ENCODE measurements at regions not wholly inside any gene's neighbourhood (a gene's known extent, or its start where the extent isn't known, plus 50 kb on each side); places are given as distances from the start of the nearest gene placed in this dataset.

DNA sequence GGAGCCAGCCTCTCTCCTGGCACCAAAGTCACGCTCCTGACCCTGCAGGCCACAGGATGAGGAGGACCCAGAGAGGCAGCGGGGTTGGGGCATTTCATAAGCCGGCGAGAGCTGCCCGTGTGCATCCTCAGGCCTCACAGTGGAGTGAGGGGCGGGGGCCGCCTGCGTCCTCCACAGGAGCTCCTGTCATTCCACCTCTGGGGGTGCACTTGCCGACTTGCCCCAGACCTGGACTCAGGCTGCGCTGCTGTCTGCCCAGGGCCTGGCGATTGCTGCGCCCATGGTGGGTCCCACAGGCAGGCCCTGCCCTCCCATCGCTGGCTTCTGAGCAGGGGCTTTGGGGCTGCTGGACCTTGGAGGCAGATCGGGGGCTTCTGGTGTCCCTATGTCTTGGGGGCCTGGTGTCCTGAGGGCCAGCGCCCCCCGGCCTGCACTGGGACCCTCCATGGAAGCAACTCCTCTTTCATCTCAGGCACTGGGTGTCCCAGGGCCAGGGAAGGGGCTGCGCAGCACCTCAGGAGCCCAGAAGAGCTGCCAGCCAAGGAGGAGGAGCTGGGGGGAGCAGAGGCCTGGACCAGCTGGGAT, 184.0 kb downstream of the GOLGA6L6 start:
- Histone ChIP-seq H3K79me2 (ENCODE audit: insufficient read depth) (no peaks in the 10 kb centered on the region), H3K36me3 (replicated peaks in 1 of 2; ENCODE audit: control insufficient read depth in 1 of 2, insufficient read depth in 2 of 2, low read length in 1 of 2) (no peaks in the 10 kb centered on the region), H3K27me3 (ENCODE audit: insufficient read depth) (peaks cover 22% of the 10 kb centered on the region; the same call in 1 of the 2 replicates), H2AFZ (ENCODE audit: low read depth) (no peak overlapping the region), H3K9ac (no peak overlapping the region), H3K4me1 (ENCODE audit: control insufficient read depth in 1 of 2, insufficient read depth in 2 of 2, low read depth in 1 of 2, low read length in 1 of 2) (peaks cover 0 to 7% of the 10 kb centered on the region in 2 experiments; a peak in 1 of 4 replicates), H3K4me2 (no peak overlapping the region), H3K9me2 (no peaks in the 10 kb centered on the region), H3F3A (replicated peaks; ENCODE audit: insufficient read depth) (no peaks in the 10 kb centered on the region), H3K27ac (ENCODE audit: low read depth in 2 of 2, low read length in 1 of 2) (no peak overlapping the region), H3K4me3 (ENCODE audit: low read depth in 2 of 2, low read length in 1 of 2) (no peak overlapping the region), H3K9me3 (no peaks in the 10 kb centered on the region), H4K20me1 (ENCODE audit: insufficient read depth) (no peaks in the 10 kb centered on the region)
- WGBS (ENCODE audit: low lambda C conversion rate): 58% methylated on average over 17 of the region's 17 CpGs
- TF ChIP-seq SIN3A (IDR thresholded peaks at IDR 0.05; ENCODE audit: borderline replicate concordance, low read depth, low read length): no peak
- TF ChIP-seq NRF1 (IDR thresholded peaks at IDR 0.05; ENCODE audit: low read depth, low read length): no peak
- TF ChIP-seq GABPA (IDR thresholded peaks at IDR 0.05; ENCODE audit: low read depth): no peak
- TF ChIP-seq, protein P1, sequence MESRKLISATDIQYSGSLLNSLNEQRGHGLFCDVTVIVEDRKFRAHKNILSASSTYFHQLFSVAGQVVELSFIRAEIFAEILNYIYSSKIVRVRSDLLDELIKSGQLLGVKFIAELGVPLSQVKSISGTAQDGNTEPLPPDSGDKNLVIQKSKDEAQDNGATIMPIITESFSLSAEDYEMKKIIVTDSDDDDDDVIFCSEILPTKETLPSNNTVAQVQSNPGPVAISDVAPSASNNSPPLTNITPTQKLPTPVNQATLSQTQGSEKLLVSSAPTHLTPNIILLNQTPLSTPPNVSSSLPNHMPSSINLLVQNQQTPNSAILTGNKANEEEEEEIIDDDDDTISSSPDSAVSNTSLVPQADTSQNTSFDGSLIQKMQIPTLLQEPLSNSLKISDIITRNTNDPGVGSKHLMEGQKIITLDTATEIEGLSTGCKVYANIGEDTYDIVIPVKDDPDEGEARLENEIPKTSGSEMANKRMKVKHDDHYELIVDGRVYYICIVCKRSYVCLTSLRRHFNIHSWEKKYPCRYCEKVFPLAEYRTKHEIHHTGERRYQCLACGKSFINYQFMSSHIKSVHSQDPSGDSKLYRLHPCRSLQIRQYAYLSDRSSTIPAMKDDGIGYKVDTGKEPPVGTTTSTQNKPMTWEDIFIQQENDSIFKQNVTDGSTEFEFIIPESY (IDR thresholded peaks at IDR 0.05; ENCODE audit: borderline replicate concordance, low read depth): no peak
- TF ChIP-seq RCOR1 (IDR thresholded peaks at IDR 0.05; ENCODE audit: low read length): no peak
- TF ChIP-seq ELF1 (IDR thresholded peaks at IDR 0.05): no peak
- TF ChIP-seq, protein P2, sequence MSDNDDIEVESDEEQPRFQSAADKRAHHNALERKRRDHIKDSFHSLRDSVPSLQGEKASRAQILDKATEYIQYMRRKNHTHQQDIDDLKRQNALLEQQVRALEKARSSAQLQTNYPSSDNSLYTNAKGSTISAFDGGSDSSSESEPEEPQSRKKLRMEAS (IDR thresholded peaks at IDR 0.05; ENCODE audit: low read depth): no peak
- TF ChIP-seq GATA2 (CRISPR knock-in tag; IDR thresholded peaks at IDR 0.05): no peak
- TF ChIP-seq MXI1 (IDR thresholded peaks at IDR 0.05; ENCODE audit: low read depth, low read length): no peak
- no peak for TF ChIP-seq TEAD4 (IDR thresholded peaks at IDR 0.05; ENCODE audit: borderline replicate concordance, insufficient read depth)
- TF ChIP-seq CHD2 (IDR thresholded peaks at IDR 0.05; ENCODE audit: low read length, partially characterized antibody): no peak
- no peak for TF ChIP-seq JUND (IDR thresholded peaks at IDR 0.05)
- TF ChIP-seq, protein P3, sequence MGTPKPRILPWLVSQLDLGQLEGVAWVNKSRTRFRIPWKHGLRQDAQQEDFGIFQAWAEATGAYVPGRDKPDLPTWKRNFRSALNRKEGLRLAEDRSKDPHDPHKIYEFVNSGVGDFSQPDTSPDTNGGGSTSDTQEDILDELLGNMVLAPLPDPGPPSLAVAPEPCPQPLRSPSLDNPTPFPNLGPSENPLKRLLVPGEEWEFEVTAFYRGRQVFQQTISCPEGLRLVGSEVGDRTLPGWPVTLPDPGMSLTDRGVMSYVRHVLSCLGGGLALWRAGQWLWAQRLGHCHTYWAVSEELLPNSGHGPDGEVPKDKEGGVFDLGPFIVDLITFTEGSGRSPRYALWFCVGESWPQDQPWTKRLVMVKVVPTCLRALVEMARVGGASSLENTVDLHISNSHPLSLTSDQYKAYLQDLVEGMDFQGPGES (IDR thresholded peaks at IDR 0.05; ENCODE audit: low read depth, low read length): no peak
- no peak for TF ChIP-seq EP300 (IDR thresholded peaks at IDR 0.05; ENCODE audit: borderline replicate concordance in 1 of 2, low read depth in 1 of 2, low read length in 1 of 2)
- TF ChIP-seq, protein P4, sequence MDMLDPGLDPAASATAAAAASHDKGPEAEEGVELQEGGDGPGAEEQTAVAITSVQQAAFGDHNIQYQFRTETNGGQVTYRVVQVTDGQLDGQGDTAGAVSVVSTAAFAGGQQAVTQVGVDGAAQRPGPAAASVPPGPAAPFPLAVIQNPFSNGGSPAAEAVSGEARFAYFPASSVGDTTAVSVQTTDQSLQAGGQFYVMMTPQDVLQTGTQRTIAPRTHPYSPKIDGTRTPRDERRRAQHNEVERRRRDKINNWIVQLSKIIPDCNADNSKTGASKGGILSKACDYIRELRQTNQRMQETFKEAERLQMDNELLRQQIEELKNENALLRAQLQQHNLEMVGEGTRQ (IDR thresholded peaks at IDR 0.05; ENCODE audit: borderline replicate concordance, low read depth, low read length): no peak
- TF ChIP-seq FOSL2 (IDR thresholded peaks at IDR 0.05; ENCODE audit: borderline replicate concordance, low read depth): no peak
- TF ChIP-seq RXRA (IDR thresholded peaks at IDR 0.05; ENCODE audit: borderline replicate concordance, low read depth): no peak
- TF ChIP-seq, protein P5, sequence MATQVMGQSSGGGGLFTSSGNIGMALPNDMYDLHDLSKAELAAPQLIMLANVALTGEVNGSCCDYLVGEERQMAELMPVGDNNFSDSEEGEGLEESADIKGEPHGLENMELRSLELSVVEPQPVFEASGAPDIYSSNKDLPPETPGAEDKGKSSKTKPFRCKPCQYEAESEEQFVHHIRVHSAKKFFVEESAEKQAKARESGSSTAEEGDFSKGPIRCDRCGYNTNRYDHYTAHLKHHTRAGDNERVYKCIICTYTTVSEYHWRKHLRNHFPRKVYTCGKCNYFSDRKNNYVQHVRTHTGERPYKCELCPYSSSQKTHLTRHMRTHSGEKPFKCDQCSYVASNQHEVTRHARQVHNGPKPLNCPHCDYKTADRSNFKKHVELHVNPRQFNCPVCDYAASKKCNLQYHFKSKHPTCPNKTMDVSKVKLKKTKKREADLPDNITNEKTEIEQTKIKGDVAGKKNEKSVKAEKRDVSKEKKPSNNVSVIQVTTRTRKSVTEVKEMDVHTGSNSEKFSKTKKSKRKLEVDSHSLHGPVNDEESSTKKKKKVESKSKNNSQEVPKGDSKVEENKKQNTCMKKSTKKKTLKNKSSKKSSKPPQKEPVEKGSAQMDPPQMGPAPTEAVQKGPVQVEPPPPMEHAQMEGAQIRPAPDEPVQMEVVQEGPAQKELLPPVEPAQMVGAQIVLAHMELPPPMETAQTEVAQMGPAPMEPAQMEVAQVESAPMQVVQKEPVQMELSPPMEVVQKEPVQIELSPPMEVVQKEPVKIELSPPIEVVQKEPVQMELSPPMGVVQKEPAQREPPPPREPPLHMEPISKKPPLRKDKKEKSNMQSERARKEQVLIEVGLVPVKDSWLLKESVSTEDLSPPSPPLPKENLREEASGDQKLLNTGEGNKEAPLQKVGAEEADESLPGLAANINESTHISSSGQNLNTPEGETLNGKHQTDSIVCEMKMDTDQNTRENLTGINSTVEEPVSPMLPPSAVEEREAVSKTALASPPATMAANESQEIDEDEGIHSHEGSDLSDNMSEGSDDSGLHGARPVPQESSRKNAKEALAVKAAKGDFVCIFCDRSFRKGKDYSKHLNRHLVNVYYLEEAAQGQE (IDR thresholded peaks at IDR 0.05; ENCODE audit: low read depth, low read length): no peak
- DNase-seq: no peak
- ChIA-PET POLR2A (no interaction called here), CTCF (interaction anchor here (0.6 to 5.2 kb wide), 8 partner anchors 9 to 1898 kb away, joined by 3 to 81 read pairs (median 5); no protein-coding TSS in a partner anchor)
